Suprapubic skin (tissue), 4 donors: ENCODE measurements at regions not wholly inside any gene's neighbourhood (a gene's known extent, or its start where the extent isn't known, plus 50 kb on each side); places are given as distances from the start of the nearest gene placed in this dataset.

ENCODE experiments used
- POLR2A ChIP-seq, 2 donors: fragments of 450-650 bp; IDR thresholded peaks; one replicate each; pipeline ENCODE4 v1.6.1; 2017; ENCODE audit warnings: antibody characterized with exemption in 2 of 2, mild to moderate bottlenecking in 2 of 2, moderate library complexity in 2 of 2
- POLR2AphosphoS5 ChIP-seq, 3 donors: sonication (generic); formaldehyde crosslinking; IDR thresholded peaks; one replicate each; pipeline ENCODE4 v1.6.1; 2017; ENCODE audit warnings: antibody characterized with exemption in 3 of 3
- TF ChIP-seq, protein P1 (sequence below), 2 donors: fragments of 200-600 bp in 1 of 2; fragments of 450-650 bp in 1 of 2; sonication (generic) in 1 of 2; IDR thresholded peaks; one replicate each; pipeline ENCODE4 v1.5.1; 2016 to 2019; ENCODE audit warnings: antibody characterized with exemption in 2 of 2, mild to moderate bottlenecking in 1 of 2, moderate library complexity in 1 of 2

DNA sequence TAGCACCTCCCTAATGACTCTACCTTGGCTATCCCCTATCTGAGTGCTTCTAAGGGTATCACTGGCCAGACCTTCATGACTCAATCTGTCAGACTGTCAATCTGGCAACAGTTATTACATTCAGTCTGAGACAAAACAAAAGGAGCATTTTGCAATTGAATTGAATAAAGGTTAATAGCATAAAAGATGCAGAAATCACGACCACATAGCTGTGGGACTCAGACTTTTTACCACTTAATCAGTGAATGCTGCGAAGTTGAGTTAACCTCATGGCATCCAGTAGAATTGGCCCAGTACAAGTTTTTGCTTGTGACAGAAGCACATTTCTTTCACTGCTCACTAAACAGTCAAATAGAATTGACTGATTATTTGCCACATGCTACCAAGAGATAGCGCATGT is 480.7 kb upstream of the DPPA4 start:
- TF ChIP-seq, protein P1, sequence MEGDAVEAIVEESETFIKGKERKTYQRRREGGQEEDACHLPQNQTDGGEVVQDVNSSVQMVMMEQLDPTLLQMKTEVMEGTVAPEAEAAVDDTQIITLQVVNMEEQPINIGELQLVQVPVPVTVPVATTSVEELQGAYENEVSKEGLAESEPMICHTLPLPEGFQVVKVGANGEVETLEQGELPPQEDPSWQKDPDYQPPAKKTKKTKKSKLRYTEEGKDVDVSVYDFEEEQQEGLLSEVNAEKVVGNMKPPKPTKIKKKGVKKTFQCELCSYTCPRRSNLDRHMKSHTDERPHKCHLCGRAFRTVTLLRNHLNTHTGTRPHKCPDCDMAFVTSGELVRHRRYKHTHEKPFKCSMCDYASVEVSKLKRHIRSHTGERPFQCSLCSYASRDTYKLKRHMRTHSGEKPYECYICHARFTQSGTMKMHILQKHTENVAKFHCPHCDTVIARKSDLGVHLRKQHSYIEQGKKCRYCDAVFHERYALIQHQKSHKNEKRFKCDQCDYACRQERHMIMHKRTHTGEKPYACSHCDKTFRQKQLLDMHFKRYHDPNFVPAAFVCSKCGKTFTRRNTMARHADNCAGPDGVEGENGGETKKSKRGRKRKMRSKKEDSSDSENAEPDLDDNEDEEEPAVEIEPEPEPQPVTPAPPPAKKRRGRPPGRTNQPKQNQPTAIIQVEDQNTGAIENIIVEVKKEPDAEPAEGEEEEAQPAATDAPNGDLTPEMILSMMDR (IDR thresholded peaks at IDR 0.05), result no peak
- TF ChIP-seq POLR2A (IDR thresholded peaks at IDR 0.05) (no peak), POLR2AphosphoS5 (IDR thresholded peaks at IDR 0.05) (no peak)
